GM13976 (cell line): ENCODE measurements at regions not wholly inside any gene's neighbourhood (a gene's known extent, or its start where the extent isn't known, plus 50 kb on each side); places are given as distances from the start of the nearest gene placed in this dataset.

Experiments
- DNase-seq: peaks from one replicate; pipeline ENCODE4 v3.0.0; 2012; ENCODE audit warnings: low spot score
- CTCF ChIP-seq: IDR thresholded peaks from 2 replicates; pipeline ENCODE4 v1.5.1; 2012; ENCODE audit warnings: borderline replicate concordance, mild to moderate bottlenecking; ENCODE audit not compliant: insufficient read depth; ENCODE audit errors: extremely low read depth, missing control alignments, control extremely low read depth
- in situ Hi-C: fragments of 300-500 bp; cut with MboI; formaldehyde crosslinking; loops from one replicate; pipeline ENCODE4 v1.12.0; 2022; ENCODE audit warnings: low sequenced_read_pairs, mixed read lengths, inconsistent platforms; ENCODE audit not compliant: unreplicated experiment

- in situ Hi-C loops, result no loop called here
- no peak for DNase-seq
- TF ChIP-seq CTCF, result no peak
Observed at GRCh38 chr21:38924954-38925353, 119.2 kb downstream of the ETS2 start.

GRCh38 chr21:38923429-38923828 is 117.7 kb downstream of the ETS2 start:
- TF ChIP-seq CTCF, result no peak
- no peak for DNase-seq
- in situ Hi-C loops, result no loop called here

GRCh38 chr21:38922474-38923235 is 116.9 kb downstream of the ETS2 start:
- no peak for DNase-seq
- in situ Hi-C loops, result no loop called here
- no peak for TF ChIP-seq CTCF

- no peak for TF ChIP-seq CTCF
- in situ Hi-C loops, result no loop called here
- no peak for DNase-seq
Observed at GRCh38 chr21:38921511-38922251, 116.0 kb downstream of the ETS2 start.

GRCh38 chr21:38920631-38921398 is 115.1 kb downstream of the ETS2 start:
- DNase-seq, result no peak
- in situ Hi-C loops, result no loop called here
- no peak for TF ChIP-seq CTCF

- DNase-seq, result no peak
- in situ Hi-C loops, result no loop called here
- no peak for TF ChIP-seq CTCF
Observed at GRCh38 chr21:38918607-38919346, 113.0 kb downstream of the ETS2 start.
